ENCODE measurements at regions not wholly inside any gene's neighbourhood (a gene's known extent, or its start where the extent isn't known, plus 50 kb on each side); places are given as distances from the start of the nearest gene placed in this dataset.
A peak's percentile ranks its signal among the peaks of the same experiment; 100 is the strongest.

- Histone ChIP-seq H3K9me3 (ENCODE audit: control insufficient read depth, low read depth, low read length) (no peaks in the 10 kb centered on the region), H3K27me3 (ENCODE audit: control insufficient read depth, insufficient read depth, low read length) (no peaks in the 10 kb centered on the region), H3K4me1 (ENCODE audit: control insufficient read depth, insufficient read depth, low read length) (no peaks in the 10 kb centered on the region), H3K27ac (ENCODE audit: low read length) (no peak overlapping the region), H3K4me3 (ENCODE audit: low read length) (no peak overlapping the region), H3K36me3 (ENCODE audit: control insufficient read depth, insufficient read depth, low read length) (no peaks in the 10 kb centered on the region)
- no peak for DNase-seq
- WGBS (ENCODE audit: insufficient coverage, low lambda C conversion rate), result 80% methylated on average over 2 of the region's 2 CpGs
Observed at GRCh38 chr12:24111616-24112015, 162.1 kb upstream of the SOX5 start.

DNA sequence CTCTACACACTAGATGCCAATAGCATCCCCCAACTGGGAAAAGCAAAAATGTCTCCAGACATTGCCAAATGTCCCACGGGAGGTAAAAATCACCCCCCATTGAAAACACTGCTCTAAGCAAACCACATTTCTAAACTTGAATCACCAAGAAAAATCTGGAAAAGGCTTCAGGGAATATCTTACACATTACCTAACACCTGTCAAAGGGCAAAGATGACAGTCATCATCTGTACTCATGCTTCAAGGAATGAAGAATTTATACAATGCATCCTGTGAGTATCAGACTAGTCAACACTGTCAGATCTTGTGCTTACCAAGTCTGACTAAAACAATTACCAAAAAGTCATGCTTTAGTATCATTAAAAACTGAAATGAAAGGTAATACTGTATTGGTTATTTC, 161.6 kb upstream of the SOX5 start:
- no peak overlapping the region for H3K4me3 ChIP-seq (ENCODE audit: low read length)
- no peaks in the 10 kb centered on the region for H3K4me1 ChIP-seq (ENCODE audit: control insufficient read depth, insufficient read depth, low read length)
- H3K9me3 ChIP-seq (ENCODE audit: control insufficient read depth, low read depth, low read length), result no peaks in the 10 kb centered on the region
- no peaks in the 10 kb centered on the region for H3K27me3 ChIP-seq (ENCODE audit: control insufficient read depth, insufficient read depth, low read length)
- no peak overlapping the region for H3K27ac ChIP-seq (ENCODE audit: low read length)
- WGBS (ENCODE audit: insufficient coverage, low lambda C conversion rate), result no CpG with 5 or more reads among the region's 1 CpG
- no peaks in the 10 kb centered on the region for H3K36me3 ChIP-seq (ENCODE audit: control insufficient read depth, insufficient read depth, low read length)
- no peak for DNase-seq

DNA sequence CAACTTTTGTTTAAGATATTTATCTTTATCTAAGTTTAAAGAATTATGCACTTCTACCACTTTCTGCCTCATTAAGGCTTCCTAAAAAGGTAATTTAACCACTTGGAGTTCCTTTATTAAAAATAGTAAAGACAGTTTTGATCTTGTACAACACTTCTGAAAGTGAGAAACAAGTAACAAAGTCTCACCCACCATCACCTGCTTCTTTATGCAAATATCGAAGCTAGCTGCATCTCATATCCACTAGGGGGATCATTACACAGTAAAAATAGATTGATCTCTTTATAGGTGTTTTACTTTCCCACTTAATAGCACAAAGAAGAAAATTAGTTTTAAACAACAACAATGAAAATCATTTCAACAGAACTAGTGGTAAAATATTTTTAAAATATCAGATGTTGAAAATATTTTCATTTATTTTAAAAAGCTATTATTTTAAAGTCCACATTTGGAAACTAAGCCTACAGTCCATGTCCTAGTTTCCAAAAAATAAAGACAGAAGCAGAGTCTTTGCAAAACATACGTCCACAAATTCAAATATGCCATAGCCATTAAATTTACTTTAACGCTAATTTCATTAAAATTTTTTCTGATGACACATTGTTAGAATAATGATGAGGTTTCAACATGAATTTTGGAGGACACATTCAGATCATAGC, 160.0 kb upstream of the SOX5 start:
- Histone ChIP-seq H3K4me3 (ENCODE audit: low read length) (no peak overlapping the region), H3K4me1 (ENCODE audit: control insufficient read depth, insufficient read depth, low read length) (no peaks in the 10 kb centered on the region), H3K9me3 (ENCODE audit: control insufficient read depth, low read depth, low read length) (no peaks in the 10 kb centered on the region), H3K36me3 (ENCODE audit: control insufficient read depth, insufficient read depth, low read length) (no peaks in the 10 kb centered on the region), H3K27ac (ENCODE audit: low read length) (no peak overlapping the region), H3K27me3 (ENCODE audit: control insufficient read depth, insufficient read depth, low read length) (no peaks in the 10 kb centered on the region)
- DNase-seq, result no peak
- 56% methylated on average over 3 of the region's 3 CpGs for WGBS (ENCODE audit: insufficient coverage, low lambda C conversion rate)

GRCh38 chr12:24102676-24103075, 153.2 kb upstream of the SOX5 start:
- peak overlapping the region; percentile 24 for H3K27ac ChIP-seq (ENCODE audit: low read length)
- no CpG with 5 or more reads among the region's 3 CpGs for WGBS (ENCODE audit: insufficient coverage, low lambda C conversion rate)
- no peaks in the 10 kb centered on the region for H3K9me3 ChIP-seq (ENCODE audit: control insufficient read depth, low read depth, low read length)
- no peak overlapping the region for H3K4me3 ChIP-seq (ENCODE audit: low read length)
- H3K4me1 ChIP-seq (ENCODE audit: control insufficient read depth, insufficient read depth, low read length), result peaks cover 5% of the 10 kb centered on the region
- no peaks in the 10 kb centered on the region for H3K36me3 ChIP-seq (ENCODE audit: control insufficient read depth, insufficient read depth, low read length)
- DNase-seq, result peak; percentile 9 to 57
- H3K27me3 ChIP-seq (ENCODE audit: control insufficient read depth, insufficient read depth, low read length), result no peaks in the 10 kb centered on the region

- Histone ChIP-seq H3K4me3 (ENCODE audit: low read length) (no peak overlapping the region), H3K9me3 (ENCODE audit: control insufficient read depth, low read depth, low read length) (no peaks in the 10 kb centered on the region), H3K27ac (ENCODE audit: low read length) (no peak overlapping the region), H3K36me3 (ENCODE audit: control insufficient read depth, insufficient read depth, low read length) (no peaks in the 10 kb centered on the region), H3K27me3 (ENCODE audit: control insufficient read depth, insufficient read depth, low read length) (no peaks in the 10 kb centered on the region), H3K4me1 (ENCODE audit: control insufficient read depth, insufficient read depth, low read length) (peaks cover 5% of the 10 kb centered on the region)
- no CpG with 5 or more reads among the region's 1 CpG for WGBS (ENCODE audit: insufficient coverage, low lambda C conversion rate)
- no peak for DNase-seq
Observed at GRCh38 chr12:24099576-24099975, 150.1 kb upstream of the SOX5 start.

DNA sequence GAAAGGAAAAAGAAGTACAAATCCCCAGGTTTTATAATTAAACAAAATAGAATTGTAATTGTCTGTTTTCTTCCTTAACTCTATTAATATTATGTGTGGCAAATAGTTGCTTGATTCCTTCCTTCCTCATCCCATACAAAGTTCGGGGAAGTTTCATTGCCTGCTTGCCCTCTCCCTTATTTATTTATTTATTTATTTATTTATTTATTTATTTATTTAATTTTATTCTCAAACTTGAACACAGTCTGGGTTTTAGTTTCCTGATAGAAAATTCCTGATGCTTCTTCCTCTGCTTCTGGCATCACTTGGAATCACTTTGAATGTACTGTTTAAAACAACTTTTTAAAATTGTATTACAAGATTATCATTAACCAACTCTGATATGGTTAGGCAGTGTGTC, 145.8 kb upstream of the SOX5 start:
- Histone ChIP-seq H3K4me3 (ENCODE audit: low read length) (no peak overlapping the region), H3K27ac (ENCODE audit: low read length) (no peak overlapping the region), H3K4me1 (ENCODE audit: control insufficient read depth, insufficient read depth, low read length) (no peaks in the 10 kb centered on the region), H3K9me3 (ENCODE audit: control insufficient read depth, low read depth, low read length) (no peaks in the 10 kb centered on the region), H3K36me3 (ENCODE audit: control insufficient read depth, insufficient read depth, low read length) (no peaks in the 10 kb centered on the region), H3K27me3 (ENCODE audit: control insufficient read depth, insufficient read depth, low read length) (no peaks in the 10 kb centered on the region)
- WGBS (ENCODE audit: insufficient coverage, low lambda C conversion rate), result 100% methylated on average over 1 of the region's 1 CpG
- DNase-seq, result no peak

- H3K27ac ChIP-seq (ENCODE audit: low read length), result no peak overlapping the region
- WGBS (ENCODE audit: insufficient coverage, low lambda C conversion rate), result 100% methylated on average over 1 of the region's 2 CpGs
- DNase-seq, result no peak
- H3K36me3 ChIP-seq (ENCODE audit: control insufficient read depth, insufficient read depth, low read length), result no peaks in the 10 kb centered on the region
- H3K9me3 ChIP-seq (ENCODE audit: control insufficient read depth, low read depth, low read length), result no peaks in the 10 kb centered on the region
- no peak overlapping the region for H3K4me3 ChIP-seq (ENCODE audit: low read length)
- H3K4me1 ChIP-seq (ENCODE audit: control insufficient read depth, insufficient read depth, low read length), result peaks cover 3% of the 10 kb centered on the region
- H3K27me3 ChIP-seq (ENCODE audit: control insufficient read depth, insufficient read depth, low read length), result no peaks in the 10 kb centered on the region
Observed at GRCh38 chr12:24089510-24089890, 140.0 kb upstream of the SOX5 start.

DNA sequence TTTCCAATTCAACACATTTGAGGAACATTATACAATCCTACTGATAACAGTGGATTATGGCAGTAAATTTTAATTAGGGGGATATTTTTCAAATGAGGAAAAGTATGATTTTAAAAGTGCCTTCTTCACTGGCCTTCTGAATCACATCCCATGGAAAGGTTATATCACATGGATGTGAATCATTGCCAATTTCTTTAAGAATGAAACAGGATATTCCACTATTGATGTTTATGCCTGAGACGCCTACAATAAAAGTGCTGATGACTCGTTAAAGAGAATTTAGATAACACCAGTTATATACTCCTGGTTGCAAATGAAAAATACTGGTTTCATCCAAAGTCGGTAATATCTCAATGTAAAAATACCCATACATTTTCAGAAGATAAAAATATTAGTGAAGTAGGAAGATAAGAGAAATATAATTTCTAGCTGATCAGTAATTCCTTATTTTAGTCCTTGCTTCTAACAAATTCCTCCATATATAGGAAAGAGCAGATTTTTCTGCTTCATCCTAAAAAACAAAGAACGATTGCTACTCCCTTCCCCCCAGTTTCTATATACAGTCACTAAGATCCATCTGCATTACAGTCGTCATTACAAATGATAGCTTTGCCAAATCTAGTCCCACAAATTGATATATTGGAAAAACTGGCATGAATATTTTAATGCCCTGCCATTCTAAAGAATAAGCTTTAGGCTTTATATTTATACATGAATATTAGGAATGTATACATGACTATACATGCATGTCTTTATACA, 139.5 kb upstream of the SOX5 start:
- WGBS (ENCODE audit: insufficient coverage, low lambda C conversion rate), result 94% methylated on average over 3 of the region's 5 CpGs
- no peaks in the 10 kb centered on the region for H3K36me3 ChIP-seq (ENCODE audit: control insufficient read depth, insufficient read depth, low read length)
- no peak for DNase-seq
- no peak overlapping the region for H3K4me3 ChIP-seq (ENCODE audit: low read length)
- H3K9me3 ChIP-seq (ENCODE audit: control insufficient read depth, low read depth, low read length), result no peaks in the 10 kb centered on the region
- peaks cover 3% of the 10 kb centered on the region for H3K4me1 ChIP-seq (ENCODE audit: control insufficient read depth, insufficient read depth, low read length)
- no peak overlapping the region for H3K27ac ChIP-seq (ENCODE audit: low read length)
- H3K27me3 ChIP-seq (ENCODE audit: control insufficient read depth, insufficient read depth, low read length), result no peaks in the 10 kb centered on the region

DNA sequence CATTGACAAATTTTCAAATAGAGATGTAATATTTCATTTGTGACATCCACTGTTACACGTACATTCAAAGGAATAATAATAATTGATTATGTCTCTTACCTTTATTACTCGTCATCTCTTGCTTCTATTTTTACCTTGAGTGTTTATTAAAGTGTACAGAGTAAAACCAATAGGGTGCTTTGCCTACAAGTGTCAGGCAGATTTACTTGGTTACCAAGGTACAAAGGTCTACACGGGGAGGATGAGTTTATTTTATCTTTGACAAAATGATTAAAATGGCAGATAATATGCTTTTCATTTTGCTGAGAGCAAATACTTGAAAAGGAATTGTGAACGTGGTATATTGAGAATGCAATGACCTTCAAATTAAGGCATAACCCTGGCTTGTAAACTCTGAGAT, 137.8 kb upstream of the SOX5 start:
- Histone ChIP-seq H3K27me3 (ENCODE audit: control insufficient read depth, insufficient read depth, low read length) (no peaks in the 10 kb centered on the region), H3K36me3 (ENCODE audit: control insufficient read depth, insufficient read depth, low read length) (no peaks in the 10 kb centered on the region), H3K4me3 (ENCODE audit: low read length) (no peak overlapping the region), H3K9me3 (ENCODE audit: control insufficient read depth, low read depth, low read length) (no peaks in the 10 kb centered on the region), H3K4me1 (ENCODE audit: control insufficient read depth, insufficient read depth, low read length) (peaks cover 3% of the 10 kb centered on the region), H3K27ac (ENCODE audit: low read length) (no peak overlapping the region)
- 30% methylated on average over 4 of the region's 4 CpGs for WGBS (ENCODE audit: insufficient coverage, low lambda C conversion rate)
- DNase-seq, result no peak

DNA sequence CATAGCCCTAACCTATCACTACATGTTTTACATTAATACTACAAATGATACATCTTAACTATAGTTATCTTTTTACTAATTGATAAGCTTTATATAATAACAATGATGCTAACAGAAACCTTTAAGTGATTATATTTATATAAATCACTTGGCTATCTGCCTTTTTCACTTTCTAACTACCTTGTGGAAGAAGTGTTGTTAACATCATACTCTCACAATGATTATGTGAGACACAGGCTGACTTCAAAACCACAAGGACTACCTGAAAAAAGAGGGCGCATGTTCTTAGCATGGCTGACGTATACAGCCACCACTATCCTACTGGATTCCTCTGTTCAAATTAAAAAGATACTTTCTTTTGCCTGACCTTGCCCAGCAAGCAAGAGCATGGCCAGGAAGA, 135.3 kb upstream of the SOX5 start:
- no peaks in the 10 kb centered on the region for H3K27me3 ChIP-seq (ENCODE audit: control insufficient read depth, insufficient read depth, low read length)
- H3K36me3 ChIP-seq (ENCODE audit: control insufficient read depth, insufficient read depth, low read length), result no peaks in the 10 kb centered on the region
- no peak overlapping the region for H3K4me3 ChIP-seq (ENCODE audit: low read length)
- no peak for DNase-seq
- no peak overlapping the region for H3K27ac ChIP-seq (ENCODE audit: low read length)
- peaks cover 5% of the 10 kb centered on the region for H3K4me1 ChIP-seq (ENCODE audit: control insufficient read depth, insufficient read depth, low read length)
- WGBS (ENCODE audit: insufficient coverage, low lambda C conversion rate), result no CpG with 5 or more reads among the region's 2 CpGs
- no peaks in the 10 kb centered on the region for H3K9me3 ChIP-seq (ENCODE audit: control insufficient read depth, low read depth, low read length)

GRCh38 chr12:24083838-24084237, 134.4 kb upstream of the SOX5 start:
- H3K27me3 ChIP-seq (ENCODE audit: control insufficient read depth, insufficient read depth, low read length), result no peaks in the 10 kb centered on the region
- no peaks in the 10 kb centered on the region for H3K9me3 ChIP-seq (ENCODE audit: control insufficient read depth, low read depth, low read length)
- H3K27ac ChIP-seq (ENCODE audit: low read length), result no peak overlapping the region
- H3K4me3 ChIP-seq (ENCODE audit: low read length), result no peak overlapping the region
- peaks cover 7% of the 10 kb centered on the region for H3K4me1 ChIP-seq (ENCODE audit: control insufficient read depth, insufficient read depth, low read length)
- no peak for DNase-seq
- no CpG with 5 or more reads among the region's 3 CpGs for WGBS (ENCODE audit: insufficient coverage, low lambda C conversion rate)
- no peaks in the 10 kb centered on the region for H3K36me3 ChIP-seq (ENCODE audit: control insufficient read depth, insufficient read depth, low read length)
